ENCODE measurements at regions not wholly inside any gene's neighbourhood (a gene's known extent, or its start where the extent isn't known, plus 50 kb on each side); places are given as distances from the start of the nearest gene placed in this dataset.

- intact Hi-C loops (cut with DNase I) = no loop called here
- H3K4me1 ChIP-seq = no peaks in the 10 kb centered on the region
- no peak overlapping the region for H3K4me3 ChIP-seq
- no peak for DNase-seq
- H3K36me3 ChIP-seq (replicated peaks in 1 of 2; ENCODE audit: insufficient read depth in 1 of 2, low read depth in 2 of 2) = no peaks in the 10 kb centered on the region
- ATAC-seq = no peak
- H3K27me3 ChIP-seq = no peaks in the 10 kb centered on the region
- no peaks in the 10 kb centered on the region for H3K9me3 ChIP-seq
- TF ChIP-seq CTCF (IDR thresholded peaks at IDR 0.05) (no peak), POLR2A (IDR thresholded peaks at IDR 0.05) (no peak)
- WGBS, 2 donors = 79 to 81% methylated on average over 6 of the region's 6 CpGs
- no peak overlapping the region for H3K27ac ChIP-seq
Measured at GRCh38 chr4:159041054-159042034, 61.5 kb upstream of the RAPGEF2 start.

GRCh38 chr4:159042097-159042605 is 60.7 kb upstream of the RAPGEF2 start:
- H3K36me3 ChIP-seq (replicated peaks in 1 of 2; ENCODE audit: insufficient read depth in 1 of 2, low read depth in 2 of 2) = no peaks in the 10 kb centered on the region
- intact Hi-C loops (cut with DNase I) = no loop called here
- no peak for TF ChIP-seq CTCF (IDR thresholded peaks at IDR 0.05)
- TF ChIP-seq POLR2A (IDR thresholded peaks at IDR 0.05) = no peak
- no peaks in the 10 kb centered on the region for H3K9me3 ChIP-seq
- no peak for ATAC-seq
- H3K27ac ChIP-seq = no peak overlapping the region
- 31 to 43% methylated on average over 5 of the region's 5 CpGs for WGBS, 2 donors
- no peak overlapping the region for H3K4me3 ChIP-seq
- peaks cover 3% of the 10 kb centered on the region for H3K4me1 ChIP-seq
- H3K27me3 ChIP-seq = no peaks in the 10 kb centered on the region
- peak in 3 of 4 donors; percentile 9 to 21 (median 12) for DNase-seq

GRCh38 chr4:159042868-159043267 is 60.0 kb upstream of the RAPGEF2 start:
- no peak for TF ChIP-seq CTCF (IDR thresholded peaks at IDR 0.05)
- Histone ChIP-seq H3K4me1 (peaks cover 7% of the 10 kb centered on the region), H3K36me3 (replicated peaks in 1 of 2; ENCODE audit: insufficient read depth in 1 of 2, low read depth in 2 of 2) (no peaks in the 10 kb centered on the region), H3K27ac (no peak overlapping the region), H3K4me3 (no peak overlapping the region), H3K27me3 (no peaks in the 10 kb centered on the region), H3K9me3 (no peaks in the 10 kb centered on the region)
- WGBS, 2 donors = 72 to 85% methylated on average over 4 of the region's 4 CpGs
- ATAC-seq (no peak), DNase-seq (no peak)
- intact Hi-C loops (cut with DNase I) = no loop called here

GRCh38 chr4:159043861-159044260 is 59.0 kb upstream of the RAPGEF2 start:
- TF ChIP-seq CTCF (IDR thresholded peaks at IDR 0.05) (no peak), POLR2A (IDR thresholded peaks at IDR 0.05) (no peak)
- no peaks in the 10 kb centered on the region for H3K9me3 ChIP-seq
- 69 to 80% methylated on average over 3 of the region's 3 CpGs for WGBS, 2 donors
- H3K36me3 ChIP-seq (replicated peaks in 1 of 2; ENCODE audit: insufficient read depth in 1 of 2, low read depth in 2 of 2) = no peaks in the 10 kb centered on the region
- peaks cover 14% of the 10 kb centered on the region for H3K4me1 ChIP-seq
- no peak overlapping the region for H3K27ac ChIP-seq
- DNase-seq (no peak), ATAC-seq (no peak)
- H3K4me3 ChIP-seq = no peak overlapping the region
- intact Hi-C loops (cut with DNase I) = no loop called here
- H3K27me3 ChIP-seq = no peaks in the 10 kb centered on the region

Measured in body of pancreas (tissue), 4 donors.